ENCODE measurements at regions not wholly inside any gene's neighbourhood (a gene's known extent, or its start where the extent isn't known, plus 50 kb on each side); places are given as distances from the start of the nearest gene placed in this dataset.

- TF ChIP-seq, protein P1, sequence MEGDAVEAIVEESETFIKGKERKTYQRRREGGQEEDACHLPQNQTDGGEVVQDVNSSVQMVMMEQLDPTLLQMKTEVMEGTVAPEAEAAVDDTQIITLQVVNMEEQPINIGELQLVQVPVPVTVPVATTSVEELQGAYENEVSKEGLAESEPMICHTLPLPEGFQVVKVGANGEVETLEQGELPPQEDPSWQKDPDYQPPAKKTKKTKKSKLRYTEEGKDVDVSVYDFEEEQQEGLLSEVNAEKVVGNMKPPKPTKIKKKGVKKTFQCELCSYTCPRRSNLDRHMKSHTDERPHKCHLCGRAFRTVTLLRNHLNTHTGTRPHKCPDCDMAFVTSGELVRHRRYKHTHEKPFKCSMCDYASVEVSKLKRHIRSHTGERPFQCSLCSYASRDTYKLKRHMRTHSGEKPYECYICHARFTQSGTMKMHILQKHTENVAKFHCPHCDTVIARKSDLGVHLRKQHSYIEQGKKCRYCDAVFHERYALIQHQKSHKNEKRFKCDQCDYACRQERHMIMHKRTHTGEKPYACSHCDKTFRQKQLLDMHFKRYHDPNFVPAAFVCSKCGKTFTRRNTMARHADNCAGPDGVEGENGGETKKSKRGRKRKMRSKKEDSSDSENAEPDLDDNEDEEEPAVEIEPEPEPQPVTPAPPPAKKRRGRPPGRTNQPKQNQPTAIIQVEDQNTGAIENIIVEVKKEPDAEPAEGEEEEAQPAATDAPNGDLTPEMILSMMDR (conservative IDR thresholded peaks at IDR 0.05 in 1 of 2, IDR thresholded peaks at IDR 0.05 in 1 of 2; ENCODE audit: low read depth in 1 of 2, low read length in 2 of 2), result no peak
- no peak for TF ChIP-seq EZH2 (IDR thresholded peaks at IDR 0.05; ENCODE audit: low read length, missing control alignments)
Observed at GRCh38 chr3:43892526-43892925, 201.8 kb downstream of the ABHD5 start.

Measured in fibroblast of lung (primary cell).